Duodenal mucosa (tissue), 2 donors: ENCODE measurements at regions not wholly inside any gene's neighbourhood (a gene's known extent, or its start where the extent isn't known, plus 50 kb on each side); places are given as distances from the start of the nearest gene placed in this dataset.
"Not testable (repeated sequence)": the region's sequence is repeated elsewhere in the genome, so short reads cannot be mapped to it uniquely, and the experiment has no call there.

Experiments
- H3K27ac ChIP-seq: one replicate; pipeline ENCODE4 v1.7.0; 2013; ENCODE audit warnings: low read depth, low read length
- H3K27me3 ChIP-seq, 2 donors: one replicate each; pipeline ENCODE4 v1.7.0; 2013; ENCODE audit warnings: low read length in 2 of 2, control low read depth in 1 of 2; ENCODE audit not compliant: insufficient read depth in 2 of 2, control insufficient read depth in 1 of 2
- H3K36me3 ChIP-seq, 2 donors: one replicate each; pipeline ENCODE4 v1.7.0; 2013; ENCODE audit warnings: low read length in 2 of 2, control low read depth in 1 of 2; ENCODE audit not compliant: insufficient read depth in 2 of 2, control insufficient read depth in 1 of 2
- H3K4me1 ChIP-seq, 2 donors: one replicate each; pipeline ENCODE4 v1.7.0; 2013; ENCODE audit warnings: low read length in 2 of 2, control low read depth in 1 of 2; ENCODE audit not compliant: insufficient read depth in 2 of 2, control insufficient read depth in 1 of 2
- H3K4me3 ChIP-seq, 2 donors: one replicate each; pipeline ENCODE4 v1.7.0; 2013; ENCODE audit warnings: low read length in 2 of 2, low read depth in 1 of 2
- H3K9ac ChIP-seq, 2 donors: one replicate each; pipeline ENCODE4 v1.7.0; 2013; ENCODE audit warnings: low read length in 2 of 2, low read depth in 1 of 2
- H3K9me3 ChIP-seq, 2 donors: one replicate each; pipeline ENCODE4 v1.7.0; 2013; ENCODE audit warnings: low read length in 2 of 2, control low read depth in 1 of 2; ENCODE audit not compliant: control insufficient read depth in 1 of 2

GRCh38 chr1:208476846-208477170 is 232.6 kb upstream of the PLXNA2 start:
- H3K27ac ChIP-seq = no peak overlapping the region
- H3K4me3 ChIP-seq = no peak overlapping the region
- no peak overlapping the region for H3K9ac ChIP-seq
- no peaks in the 10 kb centered on the region for H3K9me3 ChIP-seq
- no peaks in the 10 kb centered on the region for H3K36me3 ChIP-seq
- no peaks in the 10 kb centered on the region for H3K4me1 ChIP-seq
- no peaks in the 10 kb centered on the region for H3K27me3 ChIP-seq

GRCh38 chr1:208479435-208479834 is 235.3 kb upstream of the PLXNA2 start:
- Histone ChIP-seq H3K27me3 (peaks cover 0 to 3% of the 10 kb centered on the region in 2 donors), H3K36me3 (no peaks in the 10 kb centered on the region), H3K9me3 (no peaks in the 10 kb centered on the region), H3K4me1 (no peaks in the 10 kb centered on the region), H3K9ac (no peak overlapping the region), H3K4me3 (no peak overlapping the region), H3K27ac (no peak overlapping the region)

- H3K27me3 ChIP-seq = peaks cover 0 to 3% of the 10 kb centered on the region in 2 donors
- no peak overlapping the region for H3K9ac ChIP-seq
- no peak overlapping the region for H3K4me3 ChIP-seq
- no peaks in the 10 kb centered on the region for H3K4me1 ChIP-seq
- no peaks in the 10 kb centered on the region for H3K36me3 ChIP-seq
- H3K9me3 ChIP-seq = no peaks in the 10 kb centered on the region
- no peak overlapping the region for H3K27ac ChIP-seq
These were observed 241.3 kb upstream of the PLXNA2 start for GRCh38 chr1:208485512-208485911.

- Histone ChIP-seq H3K27me3 (peaks cover 0 to 3% of the 10 kb centered on the region in 2 donors), H3K9ac (no peak overlapping the region), H3K4me1 (no peaks in the 10 kb centered on the region), H3K4me3 (no peak overlapping the region), H3K36me3 (no peaks in the 10 kb centered on the region), H3K27ac (no peak overlapping the region), H3K9me3 (no peaks in the 10 kb centered on the region)
These were observed 242.5 kb upstream of the PLXNA2 start for GRCh38 chr1:208486677-208487076.

- not testable (repeated sequence) for H3K9me3 ChIP-seq, H3K9ac ChIP-seq, H3K4me3 ChIP-seq, H3K4me1 ChIP-seq, H3K27me3 ChIP-seq, H3K27ac ChIP-seq, H3K36me3 ChIP-seq
These were observed 244.2 kb upstream of the PLXNA2 start for GRCh38 chr1:208488432-208488831.

GRCh38 chr1:208496467-208497371 is 252.5 kb upstream of the PLXNA2 start:
- Histone ChIP-seq H3K4me1 (no peaks in the 10 kb centered on the region), H3K36me3 (no peaks in the 10 kb centered on the region), H3K27ac (no peak overlapping the region), H3K9me3 (no peaks in the 10 kb centered on the region), H3K27me3 (no peaks in the 10 kb centered on the region), H3K4me3 (no peak overlapping the region), H3K9ac (no peak overlapping the region)

GRCh38 chr1:208497866-208498541 is 253.8 kb upstream of the PLXNA2 start:
- Histone ChIP-seq H3K9ac (no peak overlapping the region), H3K4me3 (no peak overlapping the region)

GRCh38 chr1:208499026-208499425 is 254.8 kb upstream of the PLXNA2 start:
- Histone ChIP-seq H3K9me3 (peaks cover 0 to 3% of the 10 kb centered on the region in 2 donors), H3K27ac (no peak overlapping the region), H3K36me3 (no peaks in the 10 kb centered on the region), H3K9ac (no peak overlapping the region), H3K4me1 (no peaks in the 10 kb centered on the region), H3K27me3 (no peaks in the 10 kb centered on the region), H3K4me3 (no peak overlapping the region)

More at GRCh38 chr1:208497866-208498541, 253.8 kb upstream of the PLXNA2 start:
- Histone ChIP-seq H3K4me1 (no peaks in the 10 kb centered on the region), H3K27ac (no peak overlapping the region), H3K36me3 (no peaks in the 10 kb centered on the region), H3K9me3 (peaks cover 0 to 3% of the 10 kb centered on the region in 2 donors), H3K27me3 (no peaks in the 10 kb centered on the region)

- Histone ChIP-seq H3K9ac (no peak overlapping the region), H3K4me3 (no peak overlapping the region), H3K27me3 (no peaks in the 10 kb centered on the region), H3K36me3 (no peaks in the 10 kb centered on the region), H3K27ac (no peak overlapping the region), H3K9me3 (peaks cover 0 to 3% of the 10 kb centered on the region in 2 donors), H3K4me1 (no peaks in the 10 kb centered on the region)
These were observed 255.4 kb upstream of the PLXNA2 start for GRCh38 chr1:208499601-208500000.

- H3K27ac ChIP-seq = no peak overlapping the region
- H3K4me1 ChIP-seq = no peaks in the 10 kb centered on the region
- no peaks in the 10 kb centered on the region for H3K36me3 ChIP-seq
- H3K9ac ChIP-seq = no peak overlapping the region
- no peak overlapping the region for H3K4me3 ChIP-seq
- H3K27me3 ChIP-seq = no peaks in the 10 kb centered on the region
- peaks cover 0 to 3% of the 10 kb centered on the region in 2 donors for H3K9me3 ChIP-seq
These were observed 256.2 kb upstream of the PLXNA2 start for GRCh38 chr1:208500375-208500774.
